ENCODE measurements at regions not wholly inside any gene's neighbourhood (a gene's known extent, or its start where the extent isn't known, plus 50 kb on each side); places are given as distances from the start of the nearest gene placed in this dataset.
"Not testable (repeated sequence)": the region's sequence is repeated elsewhere in the genome, so short reads cannot be mapped to it uniquely, and the experiment has no call there.

DNA sequence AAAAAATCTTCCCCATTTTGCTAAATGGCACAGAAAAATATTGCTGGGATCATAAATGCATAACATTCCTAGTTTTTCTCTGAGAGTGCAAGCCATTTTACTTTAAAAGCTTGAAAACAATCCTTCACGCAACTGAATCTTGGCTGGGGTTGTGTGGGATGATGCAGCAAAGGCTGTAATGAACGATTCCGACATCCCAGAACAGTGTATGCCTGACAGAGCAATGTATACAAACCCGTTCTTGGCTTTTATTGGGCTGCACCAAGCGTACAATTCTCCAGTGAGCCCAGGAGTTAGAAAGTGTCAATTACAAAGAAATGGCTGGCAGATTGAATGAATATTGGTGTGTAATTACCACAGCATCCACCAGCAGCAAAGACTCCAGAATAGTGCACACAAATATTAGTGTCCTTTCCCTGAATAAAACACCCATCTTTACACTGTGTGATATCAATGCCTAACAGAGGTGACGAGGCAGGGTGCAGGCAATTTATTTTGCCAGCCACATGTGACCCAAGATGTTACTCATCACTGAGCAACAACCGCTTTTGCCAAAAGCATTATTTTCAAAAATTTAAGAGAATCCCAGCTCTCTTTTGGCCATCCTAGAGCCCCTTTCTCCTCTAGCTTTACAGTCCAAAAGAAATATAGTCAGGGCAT, 578.6 kb upstream of the CHAC2 start:
- no peak for DNase-seq

DNA sequence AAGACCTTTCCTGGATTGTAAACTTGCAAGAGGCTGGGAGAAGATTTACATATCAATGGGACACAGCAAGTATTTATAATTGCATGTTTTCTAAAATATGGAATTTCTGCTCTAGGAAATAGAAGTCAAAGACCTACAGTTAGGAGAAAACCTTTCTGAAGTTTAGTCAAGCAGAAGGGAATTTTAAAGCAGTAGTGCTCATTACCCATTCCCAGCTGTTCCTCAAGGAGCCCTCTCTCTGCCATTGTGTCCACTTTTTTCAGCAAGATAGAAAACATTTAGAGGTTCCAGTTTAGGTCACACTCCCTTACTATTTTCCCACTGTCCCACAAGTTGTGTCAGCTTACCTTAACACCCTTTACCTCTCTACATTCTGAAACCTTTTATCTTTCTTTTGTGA, 584.0 kb upstream of the CHAC2 start:
- DNase-seq, result no peak

DNA sequence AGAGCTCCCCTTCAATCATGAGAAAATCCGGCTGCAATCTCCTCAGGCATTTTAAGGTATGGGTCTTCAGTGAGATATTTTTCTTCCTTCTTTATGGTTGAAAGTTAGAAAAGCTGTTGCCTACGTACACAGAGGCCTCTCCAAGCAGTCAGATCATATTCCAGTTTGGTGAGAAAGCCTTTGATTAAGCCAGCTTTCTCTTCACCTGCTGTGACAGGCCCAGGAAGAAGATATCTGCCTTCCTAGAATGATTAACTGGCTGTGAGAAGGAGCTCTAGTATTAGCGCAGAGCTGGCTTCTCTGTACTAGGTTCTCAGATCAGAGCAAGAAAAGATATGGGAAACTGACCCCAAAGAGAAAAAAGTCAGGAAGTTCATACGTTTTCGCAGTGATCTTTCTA, 585.0 kb upstream of the CHAC2 start:
- no peak for DNase-seq

DNA sequence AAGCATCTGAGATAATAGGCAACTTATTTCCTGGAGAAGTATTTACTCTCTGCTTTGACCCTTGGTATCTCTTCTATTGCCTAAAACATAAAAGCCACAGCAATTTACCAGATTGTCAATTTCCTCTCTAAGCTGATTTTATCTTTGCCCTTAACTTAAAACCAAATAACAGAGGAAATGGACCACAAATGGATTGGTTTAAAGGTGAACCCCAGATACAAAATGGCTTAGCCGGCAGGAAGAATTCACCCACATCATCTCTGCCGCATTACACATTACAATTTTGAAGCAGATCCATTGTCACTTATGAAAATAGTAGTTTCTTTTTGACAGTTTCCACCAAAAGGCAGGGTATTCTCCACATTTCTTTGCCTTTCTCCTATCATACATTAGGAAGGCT, 585.8 kb upstream of the CHAC2 start:
- DNase-seq, result peak; percentile 1

DNA sequence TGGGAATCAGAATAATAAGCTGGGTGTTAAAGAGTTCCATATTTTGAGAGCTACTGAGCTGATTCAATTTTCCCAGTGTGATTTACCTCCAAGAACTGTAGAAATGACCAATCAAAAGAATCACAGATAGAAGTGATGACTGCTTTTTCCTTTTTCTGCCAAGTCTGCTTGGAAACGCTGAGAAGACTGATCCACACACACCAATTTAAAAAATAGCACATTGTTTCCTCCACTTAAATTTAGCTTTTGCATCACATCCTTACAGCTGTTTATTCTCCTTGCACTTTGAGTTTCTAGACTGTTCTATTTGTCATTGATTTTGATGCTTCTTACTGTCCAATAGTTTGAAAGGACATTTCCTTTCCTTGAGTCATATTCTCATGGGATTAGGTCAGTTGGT, 590.3 kb upstream of the CHAC2 start:
- no peak for DNase-seq

DNA sequence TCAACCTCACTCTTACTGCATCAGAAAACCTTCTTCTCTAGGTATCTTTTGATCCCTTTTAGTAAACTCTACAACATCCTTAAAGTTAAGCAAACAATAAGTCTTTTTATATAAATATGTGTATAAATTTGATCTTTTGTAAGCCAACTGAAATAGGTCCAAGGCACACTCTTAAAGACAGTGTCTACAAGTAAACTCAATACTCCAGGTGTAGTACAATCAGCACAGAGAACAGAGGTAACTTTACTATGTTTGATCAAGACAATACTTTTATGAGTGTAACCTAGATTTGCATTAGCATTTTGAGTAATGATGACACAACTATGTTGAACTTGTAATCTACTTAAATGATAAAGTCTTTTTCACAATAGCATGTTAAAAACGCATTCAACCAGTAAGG, 593.1 kb upstream of the CHAC2 start:
- no peak for DNase-seq

DNA sequence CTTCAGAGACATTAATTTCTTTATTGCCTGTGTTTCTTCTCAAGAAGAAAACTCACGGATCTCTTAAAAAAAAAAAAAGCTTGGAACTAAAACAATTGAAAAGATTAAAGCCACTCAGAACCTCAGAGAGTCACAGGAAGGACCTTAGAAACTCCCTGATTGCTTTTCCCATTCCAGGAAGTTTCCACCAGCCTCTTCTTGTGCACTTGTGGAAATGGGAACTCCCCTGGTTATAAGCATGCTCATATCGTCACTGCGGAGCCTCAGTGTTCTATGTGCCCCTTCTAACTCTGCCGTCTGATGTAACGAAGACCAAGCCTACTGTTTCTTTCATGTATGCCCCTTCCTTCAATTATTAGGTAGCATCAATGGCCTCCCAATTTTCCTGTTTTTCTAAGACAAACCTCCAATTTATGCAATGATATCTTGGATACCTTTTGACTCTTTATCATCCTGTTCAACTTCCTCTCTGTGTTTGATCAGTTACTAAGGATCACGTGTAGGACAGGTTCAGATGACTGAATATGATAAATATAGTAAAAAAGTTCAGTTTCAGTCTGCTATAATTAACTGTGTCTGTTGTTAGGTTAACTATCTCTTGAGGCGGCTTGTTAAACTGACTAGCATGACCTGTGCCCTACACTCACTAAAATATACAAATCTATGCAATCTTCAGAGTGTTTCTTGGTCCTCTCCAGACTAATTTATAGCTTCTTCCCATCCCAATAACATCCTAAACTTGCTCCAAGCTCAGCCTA, 593.7 kb upstream of the CHAC2 start:
- no peak for DNase-seq

DNA sequence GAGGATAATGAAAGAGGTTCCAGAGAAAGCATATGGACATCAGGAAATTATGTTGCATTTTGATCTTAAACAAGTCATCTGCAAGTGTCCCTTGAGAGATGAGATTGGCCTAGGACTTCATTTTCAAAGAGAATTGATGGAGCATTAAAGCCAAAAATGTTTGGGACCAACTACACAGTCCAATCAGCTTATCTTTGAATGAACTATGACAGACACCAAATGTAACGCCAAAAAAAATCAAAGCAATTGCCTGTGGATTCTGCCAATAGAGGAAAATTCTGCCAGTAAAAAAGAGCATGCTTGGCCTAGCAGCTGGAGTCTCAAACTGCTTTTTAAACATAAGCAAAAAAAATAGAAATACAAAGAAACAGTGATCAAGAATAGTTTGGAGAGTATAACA, 594.5 kb upstream of the CHAC2 start:
- DNase-seq, result no peak

DNA sequence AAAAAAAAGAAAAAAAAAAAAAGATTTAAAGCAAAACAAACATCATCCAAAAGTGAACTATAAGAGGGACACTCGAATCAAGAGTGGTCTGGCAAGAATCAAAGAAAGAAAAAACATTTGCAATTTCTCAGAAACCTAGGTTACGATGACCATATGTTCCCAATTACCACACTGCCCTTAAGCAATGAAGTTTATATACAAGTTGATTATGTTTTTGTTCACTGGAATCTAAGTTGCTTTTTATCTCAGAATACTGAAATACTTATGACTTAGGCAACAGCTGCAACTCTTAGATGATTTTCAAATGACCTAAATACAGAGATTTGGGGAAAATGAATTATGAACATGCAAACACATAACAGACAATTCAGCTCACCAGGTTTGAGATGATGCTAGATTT, 597.1 kb upstream of the CHAC2 start:
- no peak for DNase-seq

DNA sequence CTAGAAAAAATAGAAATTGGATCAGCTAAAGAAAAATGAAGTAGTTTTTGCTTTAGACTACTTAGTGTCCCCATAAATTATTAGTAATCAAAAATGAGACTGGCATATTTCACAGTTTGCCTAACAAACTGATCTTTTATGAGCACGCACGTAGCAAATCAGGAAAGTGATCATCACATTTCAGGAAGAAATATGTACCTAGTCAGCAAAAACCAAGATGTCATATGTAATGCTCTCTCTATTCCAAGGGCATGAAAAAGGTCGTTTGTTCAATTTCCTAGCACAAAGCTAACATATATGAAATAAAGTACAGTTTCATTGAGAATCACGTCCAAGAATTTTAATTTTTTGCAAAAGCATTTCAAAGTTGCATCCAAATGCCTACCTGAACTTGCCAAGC, 600.4 kb upstream of the CHAC2 start:
- no peak for DNase-seq

DNA sequence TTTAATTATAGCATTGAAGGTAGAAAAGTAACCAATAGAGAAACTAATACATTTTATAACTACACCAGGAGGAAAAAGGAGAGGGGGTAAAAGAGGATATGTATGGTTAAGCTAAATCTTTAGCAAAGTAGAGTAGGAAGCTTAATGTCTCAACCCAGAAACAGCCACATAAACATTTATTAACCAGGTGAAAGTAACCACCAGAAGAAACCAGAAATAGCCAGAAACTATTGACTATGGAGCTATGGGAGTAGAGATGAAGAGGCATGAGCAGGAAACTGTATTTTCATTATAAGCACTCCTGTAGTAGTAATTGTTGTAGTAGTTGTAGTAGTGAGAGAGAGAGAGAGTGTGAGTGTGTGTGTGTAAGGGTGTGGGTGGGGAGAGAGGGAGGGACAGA, 617.5 kb upstream of the CHAC2 start:
- DNase-seq, result no peak

DNA sequence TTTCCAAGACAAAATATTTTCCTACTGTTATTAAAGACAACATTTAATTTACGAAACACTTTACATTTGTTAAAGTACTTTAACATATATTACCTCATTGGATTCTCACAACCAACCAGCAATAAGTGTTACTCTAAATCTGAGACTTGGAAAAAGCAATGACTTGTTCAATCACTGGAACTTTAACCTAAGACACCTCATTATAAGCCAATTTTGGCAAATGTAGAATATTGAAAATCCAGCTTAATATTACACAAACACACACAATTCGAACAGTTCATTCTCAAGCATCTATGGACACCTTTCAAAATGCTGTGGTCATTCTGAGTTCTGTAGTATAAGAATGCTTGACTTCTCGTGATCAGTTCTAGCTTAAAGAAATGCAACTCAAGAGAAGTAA, 619.4 kb upstream of the CHAC2 start:
- no peak for DNase-seq

DNA sequence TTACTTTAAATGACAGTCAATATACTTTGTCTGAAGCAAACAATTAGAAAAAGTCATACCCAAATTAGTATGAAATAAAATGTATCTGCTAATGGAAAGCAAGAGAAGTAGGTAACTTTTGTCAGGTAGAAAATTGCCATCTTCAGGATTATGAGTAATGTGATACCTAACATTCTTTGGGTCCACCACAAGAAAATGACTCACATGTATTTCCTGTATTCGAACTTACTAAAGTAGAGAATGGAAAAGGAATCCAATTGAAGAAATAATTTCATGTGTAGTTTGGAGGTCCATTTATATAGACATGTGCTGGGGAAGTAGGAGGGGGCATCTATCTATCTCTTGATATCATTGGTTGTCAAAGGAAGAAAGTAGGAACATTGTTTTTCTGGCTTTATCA, 636.2 kb upstream of the CHAC2 start:
- DNase-seq, result no peak

DNA sequence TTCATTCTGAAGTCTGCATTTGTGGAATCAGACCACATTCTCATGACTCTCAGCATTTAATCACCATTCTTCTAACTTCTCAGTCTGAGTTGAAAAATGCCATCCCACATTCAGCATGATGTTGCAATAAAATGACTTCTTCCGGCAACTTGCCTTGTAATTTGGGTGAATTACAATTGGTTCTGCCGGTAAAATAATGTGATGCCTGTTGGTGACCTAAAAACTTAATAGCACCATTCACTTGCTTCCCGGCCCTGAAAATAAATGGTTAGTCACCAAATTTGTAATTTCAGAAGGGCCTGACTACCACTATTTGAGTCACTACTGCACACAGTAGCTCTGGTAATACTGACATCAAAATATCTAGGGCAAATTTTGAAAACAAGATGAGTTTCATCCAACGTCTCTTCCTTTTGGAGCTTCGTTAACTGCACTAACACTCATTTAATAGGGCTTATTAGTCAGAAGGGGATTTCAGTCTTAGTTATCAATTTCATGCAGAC, 637.1 kb upstream of the CHAC2 start:
- DNase-seq, result no peak

DNA sequence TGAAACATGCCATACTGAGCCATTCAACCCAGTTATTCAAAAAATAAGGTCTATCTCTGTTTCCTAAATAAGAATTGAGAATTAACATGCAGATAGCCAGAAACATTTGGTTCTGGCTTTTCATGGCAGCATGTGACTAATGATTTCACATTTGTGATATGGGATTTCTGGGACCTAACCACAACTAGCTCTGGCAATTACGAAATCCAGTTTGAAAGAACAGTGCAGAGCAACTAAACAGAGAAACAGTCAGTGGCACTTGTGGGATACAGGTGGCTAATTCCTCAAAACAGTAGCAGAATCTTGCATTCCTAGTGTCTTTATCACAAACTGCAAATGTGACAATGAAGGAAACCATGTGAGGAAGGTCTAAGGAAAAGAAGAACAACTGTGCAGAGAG, 637.8 kb upstream of the CHAC2 start:
- no peak for DNase-seq

DNA sequence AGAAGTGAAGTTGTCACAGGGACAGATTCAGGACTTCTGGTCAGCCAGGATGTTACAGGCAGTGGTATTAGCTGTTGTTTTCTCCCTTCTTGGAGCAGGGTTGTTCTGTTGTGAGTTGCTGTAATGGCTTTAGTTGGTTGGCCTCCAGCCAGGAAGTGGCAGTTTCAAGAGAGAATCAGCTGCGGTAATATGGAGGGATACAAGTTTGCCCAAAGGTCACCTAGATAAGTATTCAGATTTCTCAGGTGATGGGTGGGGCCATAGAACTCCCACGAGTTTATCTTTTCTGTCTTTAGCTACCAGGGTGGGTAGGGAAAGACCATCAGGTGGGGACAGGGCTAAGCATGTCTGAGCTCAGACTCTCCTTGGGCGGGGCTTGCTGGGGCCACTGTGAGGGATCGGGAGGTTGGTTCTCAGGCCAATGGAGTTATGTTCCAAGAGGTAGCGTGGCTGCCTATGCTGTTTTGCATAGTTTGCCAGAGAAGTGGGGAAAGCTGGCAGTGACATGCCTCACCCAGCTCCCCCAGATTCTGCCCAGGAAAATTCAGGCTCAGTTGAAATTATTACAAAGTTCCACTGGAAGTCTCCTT, 640.4 kb upstream of the CHAC2 start:
- no peak for DNase-seq

DNA sequence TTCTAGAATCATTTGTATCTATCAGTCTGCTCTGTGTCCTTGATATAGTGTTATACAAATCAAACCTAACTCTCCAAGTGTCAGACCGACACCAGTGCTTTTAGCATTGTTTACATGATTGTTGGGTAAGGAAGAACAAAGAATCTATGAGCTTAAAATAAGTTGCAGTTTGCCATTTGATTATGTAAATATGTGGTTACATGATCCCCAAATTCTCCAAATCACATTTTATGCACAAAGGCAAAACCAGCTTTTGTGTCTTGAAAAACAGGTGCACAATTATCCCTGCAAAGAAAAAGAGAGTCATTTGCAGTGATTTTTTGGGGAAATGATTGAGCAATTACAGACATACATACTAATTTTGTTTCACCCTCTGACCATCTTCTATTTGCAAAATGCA, 652.6 kb upstream of the CHAC2 start:
- DNase-seq, result no peak

DNA sequence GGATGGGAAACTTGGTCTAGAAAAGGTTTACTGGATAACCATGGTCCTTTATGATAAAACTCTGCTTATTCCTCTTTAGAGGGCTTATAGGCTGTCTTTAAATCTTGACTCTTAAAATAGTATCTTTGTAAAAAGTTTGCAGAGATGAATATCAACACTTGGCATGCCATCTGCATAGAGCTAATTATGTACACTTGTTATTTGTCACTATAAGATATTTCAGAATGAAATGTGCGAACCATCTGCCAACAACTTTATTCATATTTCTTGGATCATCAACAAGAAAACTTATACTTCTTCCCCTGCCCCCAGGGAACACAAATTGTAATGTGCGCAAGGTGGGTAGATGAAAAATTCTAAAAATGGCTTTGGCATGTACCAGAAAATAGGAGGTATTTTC, 653.0 kb upstream of the CHAC2 start:
- DNase-seq, result no peak

DNA sequence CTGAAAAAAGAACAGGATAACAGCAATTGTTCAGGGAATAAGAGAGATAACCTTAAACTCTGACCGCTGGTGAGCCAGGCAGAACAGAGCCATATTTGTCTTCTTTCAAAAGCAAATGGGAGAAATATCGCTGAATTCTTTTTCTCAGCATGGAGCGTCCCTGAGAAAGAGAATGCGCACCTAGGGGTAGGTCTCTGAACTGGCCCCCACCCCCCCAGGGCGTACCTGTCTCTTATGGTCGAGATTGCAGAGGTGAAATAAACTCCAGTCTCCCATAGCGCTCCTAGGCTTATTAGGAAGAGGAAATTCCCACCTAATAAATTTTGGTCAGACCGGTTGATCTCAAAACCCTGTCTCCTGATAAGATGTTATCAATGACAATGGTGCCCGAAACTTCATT, 655.2 kb upstream of the CHAC2 start:
- DNase-seq, result not testable (repeated sequence)

DNA sequence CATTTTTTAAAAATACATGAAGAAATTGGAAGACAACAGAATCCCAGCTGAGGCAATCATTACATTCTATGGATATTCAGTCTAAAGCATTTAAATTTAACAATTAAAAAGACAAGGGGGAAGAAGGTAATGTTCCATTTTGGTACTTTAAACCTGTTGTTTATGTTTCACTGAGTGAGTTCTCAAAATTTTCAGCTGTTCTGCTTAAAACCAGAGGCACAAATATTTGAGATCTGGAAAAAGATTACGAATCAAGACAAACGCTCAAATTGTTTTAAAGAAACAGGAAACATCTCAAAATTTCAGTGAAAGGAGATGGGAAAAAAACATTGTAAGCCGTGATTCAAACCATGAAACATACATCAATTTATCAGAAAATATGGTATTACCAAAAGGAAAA, 656.2 kb upstream of the CHAC2 start:
- no peak for DNase-seq

DNA sequence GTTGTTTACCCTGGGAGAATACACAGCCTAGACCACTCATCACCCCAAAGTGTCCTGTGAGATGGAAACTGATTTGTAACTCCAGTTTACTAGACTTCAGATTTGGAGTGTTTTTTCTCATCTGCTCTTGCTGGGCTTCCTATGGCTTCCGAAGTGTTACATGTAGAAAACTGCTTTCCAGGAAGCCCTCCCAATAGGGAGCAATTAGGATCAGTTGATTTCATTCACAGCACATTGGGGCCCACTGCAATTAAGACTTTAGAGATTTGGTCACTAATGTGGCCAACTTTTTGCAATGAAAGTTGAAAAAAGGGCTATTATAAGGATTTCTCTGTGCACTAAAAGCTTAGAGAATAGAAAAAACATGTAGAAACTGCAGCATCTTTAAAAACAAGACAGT, 656.6 kb upstream of the CHAC2 start:
- DNase-seq, result no peak

DNA sequence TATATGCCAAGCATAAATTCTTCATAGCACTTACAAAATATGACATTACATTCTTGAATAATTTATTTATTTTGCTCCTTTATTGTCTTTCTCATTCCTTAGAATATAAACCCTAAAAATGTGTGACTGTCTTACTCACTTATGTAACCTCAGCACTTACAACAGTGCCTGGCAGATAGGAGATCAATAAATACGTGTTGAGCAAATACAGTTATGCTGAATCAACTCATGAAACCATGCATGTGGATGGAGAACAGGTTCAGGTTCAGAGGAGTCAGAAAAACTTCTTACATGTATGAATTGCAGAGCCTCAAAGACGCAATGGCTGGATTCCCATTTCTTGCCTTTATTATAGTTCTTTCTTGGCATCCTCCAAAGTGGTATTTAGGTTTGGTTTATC, 659.4 kb upstream of the CHAC2 start:
- no peak for DNase-seq

DNA sequence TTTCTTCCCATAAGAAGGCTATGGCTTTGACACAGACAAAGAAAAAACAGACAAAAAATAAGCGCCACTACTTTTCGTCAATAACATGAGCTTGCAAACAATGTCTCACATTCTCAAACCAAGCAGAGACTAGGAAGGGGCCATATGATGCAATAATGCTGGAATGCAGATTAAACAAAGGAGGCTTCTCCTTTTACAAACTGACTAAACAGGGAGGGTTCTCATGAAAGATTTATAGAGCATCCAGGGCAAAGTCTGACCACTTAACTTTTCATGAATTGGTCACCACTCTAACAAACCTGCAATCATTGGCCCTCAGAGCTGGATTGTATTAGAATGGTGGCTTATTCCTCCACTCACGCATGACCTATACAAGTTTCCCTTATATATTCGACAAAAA, 663.3 kb upstream of the CHAC2 start:
- DNase-seq, result no peak

DNA sequence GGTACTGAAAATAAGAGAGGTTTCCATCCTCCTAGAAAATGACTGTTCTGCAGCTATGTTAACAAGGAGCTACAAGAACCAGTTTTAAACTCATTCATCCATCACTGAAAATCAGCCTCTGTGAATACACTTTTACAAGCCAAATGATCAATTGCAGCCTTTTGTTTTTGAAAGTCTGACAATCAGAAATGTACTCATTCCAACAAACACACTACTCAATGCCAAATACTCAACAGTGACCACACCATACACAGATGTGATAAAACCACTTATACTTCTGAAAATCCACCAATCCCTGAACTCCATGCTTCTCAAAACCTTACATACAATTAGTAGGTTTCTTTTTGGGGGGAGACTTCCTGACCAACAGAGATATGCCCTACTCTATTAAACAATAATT, 663.9 kb upstream of the CHAC2 start:
- DNase-seq, result no peak

All from central memory CD4-positive, alpha-beta T cell (primary cell).